ENCODE measurements at regions not wholly inside any gene's neighbourhood (a gene's known extent, or its start where the extent isn't known, plus 50 kb on each side); places are given as distances from the start of the nearest gene placed in this dataset.

GRCh38 chr7:92973974-92974373 is 137.6 kb upstream of the CDK6 start:
- 79 to 90% methylated on average over 2 of the region's 2 CpGs for WGBS, 2 donors
- no peak overlapping the region for H3K27ac ChIP-seq
- H3K36me3 ChIP-seq, result no peaks in the 10 kb centered on the region
- H3K4me1 ChIP-seq, result no peaks in the 10 kb centered on the region
- intact Hi-C loops (cut with DNase I), result no loop called here
- peaks cover 0 to 9% (median 6%) of the 10 kb centered on the region in 4 donors for H3K9me3 ChIP-seq
- no peaks in the 10 kb centered on the region for H3K27me3 ChIP-seq
- no peak overlapping the region for H3K4me3 ChIP-seq
- TF ChIP-seq EP300 (IDR thresholded peaks at IDR 0.05), result no peak
- no peak for TF ChIP-seq POLR2AphosphoS5 (IDR thresholded peaks at IDR 0.05)
- no peak for TF ChIP-seq POLR2A (IDR thresholded peaks at IDR 0.05)
- TF ChIP-seq CTCF (IDR thresholded peaks at IDR 0.05), result no peak
- DNase-seq, result no peak

DNA sequence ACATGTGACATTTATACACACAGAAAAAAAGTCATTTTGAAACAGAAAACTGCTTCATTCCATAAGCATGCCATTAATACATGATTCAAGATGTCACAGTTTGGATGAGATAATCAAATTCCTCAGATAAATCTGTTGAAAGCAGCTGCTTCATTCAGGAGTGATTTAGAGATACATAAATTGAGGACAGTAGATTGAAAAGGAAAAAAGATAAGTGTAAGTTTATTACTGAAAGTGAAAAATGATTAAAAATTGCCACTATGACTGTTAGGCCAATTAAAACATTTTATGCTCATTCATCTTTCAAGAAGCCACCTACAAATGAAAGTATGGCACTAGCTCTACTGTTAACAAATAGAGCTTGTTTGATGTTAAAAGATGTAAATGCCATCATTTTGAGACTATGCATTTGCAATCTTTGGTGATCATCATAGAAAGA is 136.9 kb upstream of the CDK6 start:
- intact Hi-C loops (cut with DNase I), result no loop called here
- Histone ChIP-seq H3K36me3 (no peaks in the 10 kb centered on the region), H3K4me3 (no peak overlapping the region), H3K27ac (no peak overlapping the region), H3K9me3 (peaks cover 0 to 9% (median 6%) of the 10 kb centered on the region in 4 donors), H3K27me3 (no peaks in the 10 kb centered on the region), H3K4me1 (no peaks in the 10 kb centered on the region)
- TF ChIP-seq POLR2AphosphoS5 (IDR thresholded peaks at IDR 0.05) (no peak), EP300 (IDR thresholded peaks at IDR 0.05) (no peak), POLR2A (IDR thresholded peaks at IDR 0.05) (no peak), CTCF (IDR thresholded peaks at IDR 0.05) (no peak)
- no peak for DNase-seq

DNA sequence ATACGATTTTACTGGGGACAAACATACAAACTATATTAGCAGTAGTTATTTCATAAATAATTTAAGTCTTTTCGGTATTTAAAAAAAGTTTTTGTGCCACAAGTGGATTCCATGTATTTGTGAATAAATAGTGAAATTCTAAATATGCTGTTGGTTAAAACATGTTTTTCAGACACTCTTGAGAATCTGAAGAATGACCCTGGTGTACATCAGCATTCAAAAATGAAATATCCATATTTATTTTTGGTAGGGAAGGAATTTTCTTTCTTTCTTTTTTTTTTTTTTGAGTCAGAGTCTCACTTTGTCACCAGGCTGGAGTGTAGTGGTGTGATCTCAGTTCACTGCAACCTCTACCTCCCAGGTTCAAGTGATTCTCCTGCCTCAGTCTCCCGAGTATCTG is 136.1 kb upstream of the CDK6 start:
- TF ChIP-seq POLR2AphosphoS5 (IDR thresholded peaks at IDR 0.05) (no peak), EP300 (IDR thresholded peaks at IDR 0.05) (no peak), POLR2A (IDR thresholded peaks at IDR 0.05) (no peak), CTCF (IDR thresholded peaks at IDR 0.05) (no peak)
- Histone ChIP-seq H3K36me3 (no peaks in the 10 kb centered on the region), H3K4me1 (no peaks in the 10 kb centered on the region), H3K27ac (no peak overlapping the region), H3K4me3 (no peak overlapping the region), H3K27me3 (no peaks in the 10 kb centered on the region), H3K9me3 (peaks cover 0 to 7% (median 5%) of the 10 kb centered on the region in 4 donors)
- 89% methylated on average over 3 of the region's 3 CpGs for WGBS, 2 donors
- intact Hi-C loops (cut with DNase I), result no loop called here
- no peak for DNase-seq

DNA sequence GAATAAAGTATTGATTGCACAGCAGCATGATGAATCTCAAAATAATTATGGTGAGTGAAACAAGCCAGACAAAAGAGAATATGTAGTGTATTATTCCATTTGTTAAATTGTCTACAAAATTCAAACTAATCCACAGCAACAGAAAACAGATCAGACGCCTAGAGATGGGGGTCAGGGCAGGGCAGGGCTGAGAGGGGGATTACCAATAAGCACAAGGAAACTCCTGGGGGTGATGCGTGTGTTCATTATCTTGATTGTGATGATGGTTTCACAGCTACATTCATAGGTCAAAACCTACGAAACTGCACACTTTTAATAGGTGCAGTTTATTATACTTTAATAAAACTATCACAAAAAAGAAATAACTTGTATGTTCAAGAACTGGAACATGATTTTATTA is 132.7 kb upstream of the CDK6 start:
- no peaks in the 10 kb centered on the region for H3K9me3 ChIP-seq
- intact Hi-C loops (cut with DNase I), result no loop called here

More for the DNA sequence above, 132.7 kb upstream of the CDK6 start:
- Histone ChIP-seq H3K36me3 (no peaks in the 10 kb centered on the region), H3K4me1 (no peaks in the 10 kb centered on the region), H3K27ac (no peak overlapping the region), H3K27me3 (no peaks in the 10 kb centered on the region), H3K4me3 (no peak overlapping the region)
- no peak for DNase-seq
- WGBS, 2 donors, result 87% methylated on average over 3 of the region's 3 CpGs
- no peak for TF ChIP-seq POLR2A (IDR thresholded peaks at IDR 0.05)
- TF ChIP-seq POLR2AphosphoS5 (IDR thresholded peaks at IDR 0.05), result no peak
- TF ChIP-seq EP300 (IDR thresholded peaks at IDR 0.05), result no peak
- no peak for TF ChIP-seq CTCF (IDR thresholded peaks at IDR 0.05)

Measured in sigmoid colon (tissue), 6 donors.